H9 (cell line): ENCODE measurements at regions not wholly inside any gene's neighbourhood (a gene's known extent, or its start where the extent isn't known, plus 50 kb on each side); places are given as distances from the start of the nearest gene placed in this dataset.

Source experiments
- DNase-seq: peaks from one replicate; pipeline ENCODE4 v3.0.0-alpha.2; 2017
- H2AFZ ChIP-seq: one replicate; pipeline ENCODE4 v1.6.1; 2013; ENCODE audit warnings: mild to moderate bottlenecking, low read length, control low read depth, moderate library complexity
- H2AK5ac ChIP-seq: 2 replicates; pipeline ENCODE4 v1.6.1; 2013; ENCODE audit warnings: low read length, control low read depth, mixed read lengths; ENCODE audit not compliant: insufficient read length
- H2BK120ac ChIP-seq: one replicate; pipeline ENCODE4 v1.6.1; 2013; ENCODE audit warnings: low read depth, mild to moderate bottlenecking, low read length, control low read depth, inconsistent platforms; ENCODE audit not compliant: poor library complexity, severe bottlenecking
- H2BK12ac ChIP-seq: 2 replicates; pipeline ENCODE4 v1.6.1; 2013; ENCODE audit warnings: low read length, control low read depth, mixed read lengths, low read depth; ENCODE audit not compliant: insufficient read length
- H2BK15ac ChIP-seq: 2 replicates; pipeline ENCODE4 v1.6.1; 2013; ENCODE audit warnings: low read depth, low read length, control low read depth
- H2BK20ac ChIP-seq: one replicate; pipeline ENCODE4 v1.6.1; 2013; ENCODE audit warnings: low read depth, mild to moderate bottlenecking, low read length, control low read depth, inconsistent platforms; ENCODE audit not compliant: poor library complexity, severe bottlenecking
- H2BK5ac ChIP-seq: 2 replicates; pipeline ENCODE4 v1.6.1; 2013; ENCODE audit warnings: low read length, control low read depth, mixed read lengths; ENCODE audit not compliant: insufficient read length
- H3K14ac ChIP-seq: 2 replicates; pipeline ENCODE4 v1.6.1; 2013; ENCODE audit warnings: low read length, control low read depth; ENCODE audit not compliant: insufficient read depth
- H3K18ac ChIP-seq: 2 replicates; pipeline ENCODE4 v1.6.1; 2013; ENCODE audit warnings: low read depth, mild to moderate bottlenecking, mixed read lengths, low read length, control low read depth; ENCODE audit not compliant: insufficient read length
- H3K23ac ChIP-seq: 2 replicates; pipeline ENCODE4 v1.6.1; 2013; ENCODE audit warnings: low read length, control low read depth, mixed read lengths, low read depth; ENCODE audit not compliant: insufficient read length
- H3K23me2 ChIP-seq: 2 replicates; pipeline ENCODE4 v1.6.1; 2013; ENCODE audit warnings: low read depth, mild to moderate bottlenecking, mixed read lengths, low read length, control low read depth; ENCODE audit not compliant: insufficient read length, poor library complexity, severe bottlenecking
- H3K27ac ChIP-seq: 2 replicates; pipeline ENCODE4 v1.5.1; 2013; ENCODE audit warnings: low read length, control low read depth, mixed read lengths, low read depth; ENCODE audit not compliant: insufficient read length
- H3K27me3 ChIP-seq: 2 replicates; pipeline ENCODE4 v1.6.1; 2013; ENCODE audit warnings: low read length, control low read depth, inconsistent platforms; ENCODE audit not compliant: insufficient read depth
- H3K4ac ChIP-seq: 2 replicates; pipeline ENCODE4 v1.6.1; 2013; ENCODE audit warnings: low read depth, mild to moderate bottlenecking, control low read depth, inconsistent platforms, low read length, moderate library complexity
- H3K4me1 ChIP-seq: 2 replicates; pipeline ENCODE4 v1.6.1; 2013; ENCODE audit warnings: low read length, control low read depth, inconsistent platforms; ENCODE audit not compliant: insufficient read depth
- H3K4me2 ChIP-seq: 2 replicates; pipeline ENCODE4 v1.6.1; 2013; ENCODE audit warnings: low read length, control low read depth, mixed read lengths; ENCODE audit not compliant: insufficient read length, insufficient read depth
- H3K56ac ChIP-seq: 2 replicates; pipeline ENCODE4 v1.6.1; 2013; ENCODE audit warnings: low read depth, mild to moderate bottlenecking, mixed read lengths, low read length, control low read depth; ENCODE audit not compliant: insufficient read length
- H3K79me1 ChIP-seq: 2 replicates; pipeline ENCODE4 v1.6.1; 2013; ENCODE audit warnings: low read depth, mild to moderate bottlenecking, moderate library complexity, low read length, control low read depth, inconsistent platforms; ENCODE audit not compliant: insufficient read depth, poor library complexity, severe bottlenecking
- H3K79me2 ChIP-seq: 2 replicates; pipeline ENCODE4 v1.6.1; 2013; ENCODE audit warnings: low read length, control low read depth, inconsistent platforms; ENCODE audit not compliant: insufficient read depth
- H3K9ac ChIP-seq: 2 replicates; pipeline ENCODE4 v1.6.1; 2013; ENCODE audit warnings: low read length, control low read depth, mixed read lengths; ENCODE audit not compliant: insufficient read length; ENCODE audit errors: extremely low read depth
- H3K9me3 ChIP-seq: one replicate; pipeline ENCODE4 v1.6.1; 2013; ENCODE audit warnings: low read depth, low read length, inconsistent platforms; ENCODE audit not compliant: control insufficient read depth
- H3T11ph ChIP-seq: one replicate; pipeline ENCODE4 v1.6.1; 2013; ENCODE audit warnings: mild to moderate bottlenecking, low read length, control low read depth, inconsistent platforms
- H4K20me1 ChIP-seq: one replicate; pipeline ENCODE4 v1.6.1; 2013; ENCODE audit not compliant: control insufficient read depth, insufficient read length, insufficient read depth
- H4K5ac ChIP-seq: 2 replicates; pipeline ENCODE4 v1.6.1; 2013; ENCODE audit warnings: low read depth, mild to moderate bottlenecking, mixed read lengths, low read length, control low read depth; ENCODE audit not compliant: insufficient read length
- H4K8ac ChIP-seq: replicated peaks from 2 replicates; pipeline ENCODE4 v1.6.1; 2013; ENCODE audit warnings: low read length, control low read depth, mixed read lengths, low read depth; ENCODE audit not compliant: insufficient read length
- H4K91ac ChIP-seq: 2 replicates; pipeline ENCODE4 v1.6.1; 2013; ENCODE audit warnings: low read depth, mild to moderate bottlenecking, moderate library complexity, mixed read lengths, low read length, control low read depth; ENCODE audit not compliant: insufficient read length
- H3K27ac Mint-ChIP-seq, 3 experiments: 2 replicates in 2 of 3; 3 replicates in 1 of 3; pipeline ENCODE4 v1.8.0; 2020 to 2021; ENCODE audit warnings: mixed read lengths in 3 of 3, mild to moderate bottlenecking in 1 of 3, moderate library complexity in 1 of 3
- H3K27me3 Mint-ChIP-seq: 2 replicates; pipeline ENCODE4 v1.8.0; 2021; ENCODE audit warnings: low read depth, mild to moderate bottlenecking, moderate library complexity, mixed read lengths
- H3K36me3 Mint-ChIP-seq, 3 experiments: 2 replicates in 2 of 3; 3 replicates in 1 of 3; pipeline ENCODE4 v1.8.0; 2020 to 2021; ENCODE audit warnings: low read depth in 3 of 3, mixed read lengths in 3 of 3; ENCODE audit not compliant: insufficient read depth in 1 of 3
- H3K4me1 Mint-ChIP-seq, 2 experiments: 2 replicates each; pipeline ENCODE4 v1.8.0; 2020; ENCODE audit warnings: mixed read lengths in 2 of 2
- H3K4me3 Mint-ChIP-seq, 2 experiments: 2 replicates in 1 of 2; 3 replicates in 1 of 2; pipeline ENCODE4 v1.8.0; 2020 to 2021; ENCODE audit warnings: mild to moderate bottlenecking in 2 of 2, mixed read lengths in 2 of 2, moderate library complexity in 1 of 2
- H3K9me3 Mint-ChIP-seq, 2 experiments: 2 replicates in 1 of 2; 3 replicates in 1 of 2; pipeline ENCODE4 v1.8.0; 2020; ENCODE audit warnings: mild to moderate bottlenecking in 2 of 2, mixed read lengths in 2 of 2, moderate library complexity in 1 of 2
- CTCF ChIP-seq: fragments of 200-600 bp; sonication (generic); conservative IDR thresholded peaks from 3 replicates; pipeline ENCODE4 v1.8.0; 2021; ENCODE audit warnings: antibody characterized with exemption, mild to moderate bottlenecking

GRCh38 chr1:118300808-118301207, 115.8 kb upstream of the SPAG17 start:
- H3K79me1 ChIP-seq = no peaks in the 10 kb centered on the region
- peak; percentile 49 for DNase-seq
- no peak overlapping the region for H3K9ac ChIP-seq
- H2BK120ac ChIP-seq = no peak overlapping the region
- no peak overlapping the region for H4K8ac ChIP-seq
- no peak overlapping the region for H3K56ac ChIP-seq
- no peak overlapping the region for H3K23ac ChIP-seq
- H2BK5ac ChIP-seq = no peak overlapping the region
- H2BK20ac ChIP-seq = no peak overlapping the region
- peaks cover 43 to 49% of the 10 kb centered on the region in 2 experiments for H3K4me1 Mint-ChIP-seq
- H3K27me3 ChIP-seq = no peaks in the 10 kb centered on the region
- no peak overlapping the region for H3K4me3 Mint-ChIP-seq
- H3K14ac ChIP-seq = no peak overlapping the region
- no peak overlapping the region for H3K27ac ChIP-seq
- no peaks in the 10 kb centered on the region for H3K23me2 ChIP-seq
- H2BK15ac ChIP-seq = no peak overlapping the region
- H2AFZ ChIP-seq = no peak overlapping the region
- H4K91ac ChIP-seq = no peak overlapping the region
- no peak for TF ChIP-seq CTCF
- no peak overlapping the region for H2BK12ac ChIP-seq
- H3K4me2 ChIP-seq = no peak overlapping the region
- no peaks in the 10 kb centered on the region for H3K36me3 Mint-ChIP-seq
- no peaks in the 10 kb centered on the region for H3K79me2 ChIP-seq
- no peaks in the 10 kb centered on the region for H4K20me1 ChIP-seq
- H4K5ac ChIP-seq = no peak overlapping the region
- H3K9me3 ChIP-seq = no peaks in the 10 kb centered on the region
- H2AK5ac ChIP-seq = no peak overlapping the region
- peaks cover 5% of the 10 kb centered on the region; the same call in 1 of the 2 replicates for H3K4me1 ChIP-seq
- H3K27ac Mint-ChIP-seq = peak overlapping the region in 1 of 3 experiments; percentile 46; a peak in 1 of 7 replicates
- H3T11ph ChIP-seq = no peak overlapping the region
- H3K4ac ChIP-seq = no peak overlapping the region
- H3K18ac ChIP-seq = no peak overlapping the region
- no peaks in the 10 kb centered on the region; the same call in 1 of the 2 replicates for H3K27me3 Mint-ChIP-seq
- H3K9me3 Mint-ChIP-seq = no peaks in the 10 kb centered on the region
